ENCODE measurements at regions not wholly inside any gene's neighbourhood (a gene's known extent, or its start where the extent isn't known, plus 50 kb on each side); places are given as distances from the start of the nearest gene placed in this dataset.

- TF ChIP-seq POLR2AphosphoS5 (IDR thresholded peaks at IDR 0.05; ENCODE audit: borderline replicate concordance, low read depth, low read length) = no peak
- TF ChIP-seq EZH2 (IDR thresholded peaks at IDR 0.05) = no peak
- no peak for TF ChIP-seq FOXP2 (optimal IDR thresholded peaks at IDR 0.05; ENCODE audit: control extremely low read depth, extremely low read length, insufficient read depth)
These were observed 837.8 kb upstream of the COBL start for GRCh38 chr7:52154382-52154781.
